EH (cell line): ENCODE measurements at regions not wholly inside any gene's neighbourhood (a gene's known extent, or its start where the extent isn't known, plus 50 kb on each side); places are given as distances from the start of the nearest gene placed in this dataset.

ENCODE experiments used
- DNase-seq: peaks from one replicate; pipeline ENCODE4 v3.0.0-alpha.2; 2015; ENCODE audit warnings: low read depth

DNA sequence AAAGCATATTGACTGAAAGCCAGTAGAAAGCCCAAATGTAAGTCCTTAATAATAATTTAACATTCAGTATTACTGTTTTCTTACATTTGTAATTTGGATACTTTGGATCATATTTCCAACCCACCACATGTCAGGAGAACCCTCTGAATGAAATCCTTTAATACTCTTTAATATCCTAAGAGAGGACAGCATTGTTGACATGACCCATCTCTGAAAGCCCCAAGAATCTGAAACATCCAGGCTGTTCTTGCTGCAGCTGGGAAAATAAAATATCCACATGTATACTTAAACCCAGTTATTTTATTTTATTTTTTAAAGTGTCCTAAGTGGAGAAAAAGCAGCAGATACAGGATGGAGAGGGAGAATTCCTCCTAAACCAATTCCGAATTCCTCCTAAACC lies 130.8 kb upstream of the RIPOR2 start:
- peak; percentile 49 for DNase-seq

GRCh38 chr6:25068866-25069265 lies 133.1 kb upstream of the RIPOR2 start:
- DNase-seq, result no peak

GRCh38 chr6:25070547-25071366 lies 135.0 kb upstream of the RIPOR2 start:
- DNase-seq, result peak; percentile 83

DNA sequence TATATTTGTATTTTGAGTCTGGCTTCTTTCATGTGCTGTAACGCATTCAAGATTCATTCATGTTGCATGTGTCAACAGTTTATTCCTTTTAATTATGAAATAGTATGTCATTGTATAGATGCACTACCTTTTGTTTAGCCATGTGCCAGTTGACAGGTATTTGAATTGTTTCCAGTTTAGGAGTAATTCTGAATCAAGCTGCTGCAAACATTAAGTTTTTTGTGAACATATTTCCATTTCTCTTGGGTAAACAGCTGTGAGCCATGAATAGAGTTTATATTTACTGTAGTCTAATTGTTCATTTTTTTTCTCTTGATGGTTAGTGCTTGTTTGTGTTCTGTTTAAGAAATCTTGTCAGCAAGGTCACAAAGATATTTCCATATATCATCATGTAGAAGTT lies 142.4 kb upstream of the RIPOR2 start:
- DNase-seq, result no peak

DNA sequence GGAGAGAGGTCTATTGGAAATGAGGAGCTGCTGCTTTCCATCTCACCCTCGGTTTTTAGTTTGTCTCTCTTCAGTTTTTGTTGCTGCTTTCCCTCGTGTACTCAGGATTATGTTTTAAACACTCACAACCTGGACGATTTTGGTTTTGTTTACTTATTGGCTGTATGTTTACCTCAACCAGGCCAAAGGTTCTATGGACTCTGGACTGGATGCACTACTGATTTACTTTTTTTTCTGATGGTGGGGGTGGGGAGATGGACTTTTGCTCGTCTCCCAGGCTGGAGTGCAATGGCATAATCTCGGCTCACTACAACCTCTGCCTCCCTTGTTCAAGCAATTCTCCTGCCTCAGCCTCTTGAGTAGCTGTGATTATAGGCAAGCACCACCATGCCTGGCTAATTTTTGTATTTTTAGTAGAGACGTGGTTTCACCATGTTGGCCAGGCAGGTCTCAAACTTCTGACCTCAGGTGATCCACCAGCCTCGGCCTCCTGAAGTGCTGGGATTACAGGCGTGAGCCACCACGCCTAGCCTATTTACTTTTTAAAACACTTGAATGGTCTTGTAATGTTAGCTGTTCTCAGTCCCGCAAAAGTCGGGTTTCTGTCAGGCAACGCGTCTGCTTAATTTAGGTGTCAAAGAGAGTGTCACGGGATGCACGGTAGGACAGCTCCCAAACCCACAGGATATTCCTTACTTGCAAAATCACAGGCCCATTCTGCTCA lies 148.2 kb upstream of the RIPOR2 start:
- no peak for DNase-seq

DNA sequence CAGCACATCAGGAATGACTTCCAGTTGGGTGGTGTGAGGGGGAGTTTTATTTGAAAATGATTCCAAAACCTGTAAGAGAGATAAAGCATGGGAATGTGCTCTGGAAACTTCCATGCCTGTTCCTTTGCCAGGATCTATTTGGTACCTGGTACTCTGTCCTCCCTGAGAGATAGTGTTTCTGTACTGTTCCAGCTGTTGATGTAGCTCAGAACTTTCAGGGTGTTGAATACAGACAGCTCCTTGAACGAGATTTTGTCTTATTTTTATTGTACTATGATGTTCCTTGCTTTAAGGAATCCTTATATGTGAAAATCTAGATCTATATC lies 148.7 kb upstream of the RIPOR2 start:
- no peak for DNase-seq

DNA sequence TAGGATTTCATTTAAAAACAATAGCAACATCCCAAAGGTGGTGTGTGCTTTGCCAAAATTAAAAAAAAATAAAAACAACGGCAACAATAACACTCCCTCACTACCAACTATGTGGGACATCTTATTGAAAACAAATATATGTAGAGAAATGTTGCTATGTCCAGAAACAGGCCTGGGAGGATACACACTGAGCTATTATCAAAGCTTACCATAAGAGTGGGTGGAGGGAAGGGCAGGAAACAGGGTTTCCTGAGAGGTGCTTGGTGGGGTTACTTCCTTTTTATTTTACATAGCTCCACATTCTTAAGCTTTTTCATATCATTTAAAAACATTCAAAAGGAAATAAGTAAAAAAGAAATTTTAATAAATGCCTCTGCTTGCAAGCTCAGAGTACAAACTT lies 150.0 kb upstream of the RIPOR2 start:
- no peak for DNase-seq

GRCh38 chr6:25086500-25087091 lies 150.8 kb upstream of the RIPOR2 start:
- no peak for DNase-seq

DNA sequence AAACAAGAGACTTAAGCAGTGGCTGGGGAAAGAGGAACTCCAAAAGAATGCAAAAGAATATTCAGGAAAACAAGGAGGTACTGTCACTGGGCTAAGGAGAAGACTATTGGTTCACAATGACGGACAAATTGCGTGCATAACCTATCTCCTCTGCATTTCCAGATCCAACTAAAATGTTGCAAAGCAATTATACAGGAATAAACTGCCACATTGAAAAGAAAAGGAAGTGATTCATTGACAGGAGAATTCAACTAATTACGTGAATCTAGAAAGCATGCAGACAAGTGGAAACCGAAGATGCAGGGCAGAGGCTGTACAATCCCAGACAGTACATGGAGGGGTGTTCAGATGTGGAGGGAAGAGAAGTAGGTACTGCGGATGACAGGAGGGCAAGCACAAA lies 152.8 kb upstream of the RIPOR2 start:
- DNase-seq, result peak; percentile 73

DNA sequence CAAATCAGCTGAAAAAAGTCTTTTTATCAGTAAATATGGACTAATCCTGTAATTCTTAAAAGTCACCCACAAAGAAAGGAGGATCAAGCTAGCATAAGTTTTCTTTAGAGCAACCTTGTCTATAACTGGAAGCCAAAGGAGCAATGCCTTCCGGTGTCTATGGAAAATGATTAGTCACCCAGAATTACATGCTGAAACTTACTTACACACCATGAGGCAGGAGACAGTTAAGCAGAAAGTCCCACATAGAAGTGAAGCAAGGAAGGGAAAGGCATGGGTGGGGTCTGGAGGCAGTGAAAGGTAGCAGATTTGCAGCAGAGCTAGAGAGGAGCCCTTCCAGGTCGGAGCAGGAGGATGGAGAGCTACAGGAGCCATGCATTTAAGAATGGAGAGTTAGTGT lies 153.7 kb upstream of the RIPOR2 start:
- DNase-seq, result peak; percentile 49

GRCh38 chr6:25094726-25095125 lies 159.0 kb upstream of the RIPOR2 start:
- no peak for DNase-seq

DNA sequence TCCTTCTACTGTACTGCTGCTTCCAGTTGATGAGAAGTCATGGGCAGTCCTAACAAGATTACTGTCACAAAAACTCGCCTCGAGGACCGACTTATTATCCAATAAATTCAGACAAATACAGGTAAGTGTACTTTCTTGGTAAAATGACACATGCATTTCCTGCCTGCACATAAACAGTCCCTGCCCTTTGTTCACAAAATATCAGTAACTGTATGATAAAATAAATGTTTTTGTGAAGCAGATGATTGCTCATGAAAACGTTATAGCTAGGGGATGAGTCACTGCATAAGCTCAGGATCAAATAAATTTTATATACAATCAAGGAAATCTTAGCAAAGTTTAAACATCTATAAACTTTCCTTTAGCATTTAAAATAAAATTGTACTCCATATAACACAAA lies 164.5 kb upstream of the RIPOR2 start:
- no peak for DNase-seq

GRCh38 chr6:25103603-25104002 lies 167.8 kb upstream of the RIPOR2 start:
- peak; percentile 27 for DNase-seq

GRCh38 chr6:25105070-25105925 lies 169.5 kb upstream of the RIPOR2 start:
- DNase-seq, result no peak

- DNase-seq, result no peak
Observed at GRCh38 chr6:25107218-25107617, 171.5 kb upstream of the RIPOR2 start.

DNA sequence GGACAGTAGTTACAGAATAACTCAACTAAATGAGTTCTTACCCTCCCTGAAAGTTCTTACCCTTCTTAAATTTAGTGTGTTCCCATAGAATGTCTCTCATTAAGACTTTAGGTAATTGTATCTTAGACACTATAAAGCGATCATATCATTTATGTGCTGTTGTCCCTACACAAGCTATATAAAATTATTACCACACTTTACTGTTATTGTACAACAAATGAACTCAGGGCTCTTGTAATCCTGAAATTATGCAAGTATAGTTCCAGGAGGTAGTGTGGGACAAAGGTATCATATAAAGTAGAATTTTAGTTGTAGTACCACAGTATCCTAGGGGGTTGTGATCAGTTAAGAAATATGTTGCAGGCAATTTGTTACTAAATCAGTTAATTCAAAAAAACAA lies 167.4 kb upstream of the CARMIL1 start:
- DNase-seq, result no peak

GRCh38 chr6:25112322-25112773 lies 166.8 kb upstream of the CARMIL1 start:
- DNase-seq, result no peak

- no peak for DNase-seq
Observed at GRCh38 chr6:25113436-25113835, 165.7 kb upstream of the CARMIL1 start.

DNA sequence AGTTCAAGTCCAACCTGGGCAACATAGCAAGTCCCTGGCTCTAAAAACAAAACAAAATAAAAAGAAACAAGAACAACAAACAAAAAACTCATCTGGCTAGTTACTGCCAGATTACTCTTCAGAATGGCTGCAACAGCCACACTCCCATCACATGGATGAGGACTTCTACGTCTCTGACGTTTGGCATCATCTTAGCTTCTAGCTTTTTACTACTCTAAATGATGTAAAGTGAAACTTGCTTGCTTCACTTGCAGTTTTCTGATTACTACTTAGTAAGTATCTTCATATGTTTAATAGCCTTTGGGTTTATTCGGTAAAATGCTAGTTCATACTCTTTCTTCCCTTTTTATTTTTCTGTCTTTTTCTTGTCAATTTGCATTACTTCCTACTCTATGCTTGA lies 161.1 kb upstream of the CARMIL1 start:
- DNase-seq, result no peak

GRCh38 chr6:25121186-25121585 lies 158.0 kb upstream of the CARMIL1 start:
- DNase-seq, result peak; percentile 12

DNA sequence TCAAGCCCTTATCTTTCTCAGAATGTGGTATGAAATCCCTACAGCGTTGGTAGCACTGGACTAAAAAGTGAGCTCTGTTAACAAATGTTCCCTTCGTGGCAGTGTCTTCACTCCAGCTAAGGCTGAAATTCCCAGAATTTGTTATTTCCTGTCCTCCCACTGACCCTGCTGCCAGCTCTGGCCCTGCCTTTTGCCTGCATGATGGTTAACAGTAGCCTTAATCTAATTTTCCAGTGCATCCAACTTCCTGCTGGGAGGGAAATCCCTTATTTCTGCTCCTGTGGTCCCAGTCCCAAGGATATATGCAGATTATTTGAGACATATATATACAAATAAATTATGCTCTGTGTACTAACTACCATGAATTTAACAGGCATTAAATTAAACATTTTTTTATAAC lies 157.2 kb upstream of the CARMIL1 start:
- peak; percentile 79 for DNase-seq

DNA sequence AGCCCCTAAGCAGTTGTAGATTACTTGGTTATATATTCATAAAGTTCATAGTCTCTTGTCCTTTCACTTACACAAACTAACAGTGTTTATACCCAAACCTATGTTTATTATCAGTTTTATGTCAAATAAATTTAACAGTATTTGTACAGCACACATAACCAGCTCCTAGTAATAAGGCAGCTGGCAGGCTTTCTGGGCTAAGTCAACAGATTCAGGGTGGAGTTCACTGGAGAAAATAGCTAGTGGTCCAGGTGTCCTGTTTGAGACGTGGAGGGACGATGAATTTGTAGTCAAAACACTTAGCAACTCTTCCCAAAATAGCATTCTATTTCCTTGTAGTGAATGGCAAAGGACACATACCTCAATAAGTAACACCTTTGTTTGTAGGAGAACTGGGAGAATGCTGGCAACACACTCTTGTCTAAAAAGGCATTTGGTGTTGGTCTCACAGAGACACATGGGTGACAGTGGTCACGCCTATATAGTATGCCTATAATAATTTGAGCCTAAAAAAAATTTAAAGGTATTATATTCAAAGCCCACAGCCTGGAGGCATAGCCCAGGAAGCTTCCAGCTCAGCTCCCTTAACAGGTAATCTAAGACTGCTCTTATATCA lies 156.4 kb upstream of the CARMIL1 start:
- no peak for DNase-seq
